ENCODE measurements at regions not wholly inside any gene's neighbourhood (a gene's known extent, or its start where the extent isn't known, plus 50 kb on each side); places are given as distances from the start of the nearest gene placed in this dataset.
"Not testable (repeated sequence)": the region's sequence is repeated elsewhere in the genome, so short reads cannot be mapped to it uniquely, and the experiment has no call there.

DNA sequence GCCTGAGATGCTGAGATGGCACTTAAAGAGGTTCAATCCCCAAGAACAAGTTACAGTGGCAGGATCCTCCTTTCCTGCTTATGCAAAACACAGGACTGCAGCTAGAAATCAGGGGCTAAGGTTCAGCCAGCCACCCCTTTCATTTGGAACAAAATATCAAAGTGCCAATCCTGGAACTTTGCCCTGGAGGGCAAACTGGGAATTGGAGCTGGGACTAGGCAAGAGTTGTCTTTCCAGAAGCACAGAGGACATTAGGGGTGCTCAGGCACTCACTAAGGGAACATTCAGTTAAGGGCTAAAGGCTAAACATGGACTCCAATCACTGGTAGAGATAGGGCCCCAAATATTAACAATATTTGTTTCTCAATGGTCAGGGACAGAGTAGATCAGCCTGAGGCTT, 237.2 kb downstream of the EMP1 start:
- DNase-seq, result no peak

DNA sequence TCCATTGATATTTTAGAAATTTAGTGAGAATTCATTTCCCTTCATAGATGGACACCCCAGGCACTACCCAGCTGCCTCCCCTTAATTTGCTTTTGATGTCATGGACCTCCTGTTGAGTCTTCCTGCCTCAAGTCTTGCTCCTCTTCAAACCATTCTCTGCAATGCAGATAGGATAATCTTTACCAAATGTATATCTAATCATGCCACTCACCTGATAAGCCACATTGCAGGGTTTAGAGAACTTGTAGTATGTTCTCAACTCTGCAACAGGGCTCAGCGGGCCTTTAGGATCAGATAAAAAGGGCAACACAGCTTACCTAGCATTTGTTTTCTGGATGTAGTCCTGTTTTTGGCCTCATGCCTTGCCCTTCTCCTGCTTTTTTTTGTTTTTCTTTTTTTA, 234.5 kb downstream of the EMP1 start:
- DNase-seq, result no peak

DNA sequence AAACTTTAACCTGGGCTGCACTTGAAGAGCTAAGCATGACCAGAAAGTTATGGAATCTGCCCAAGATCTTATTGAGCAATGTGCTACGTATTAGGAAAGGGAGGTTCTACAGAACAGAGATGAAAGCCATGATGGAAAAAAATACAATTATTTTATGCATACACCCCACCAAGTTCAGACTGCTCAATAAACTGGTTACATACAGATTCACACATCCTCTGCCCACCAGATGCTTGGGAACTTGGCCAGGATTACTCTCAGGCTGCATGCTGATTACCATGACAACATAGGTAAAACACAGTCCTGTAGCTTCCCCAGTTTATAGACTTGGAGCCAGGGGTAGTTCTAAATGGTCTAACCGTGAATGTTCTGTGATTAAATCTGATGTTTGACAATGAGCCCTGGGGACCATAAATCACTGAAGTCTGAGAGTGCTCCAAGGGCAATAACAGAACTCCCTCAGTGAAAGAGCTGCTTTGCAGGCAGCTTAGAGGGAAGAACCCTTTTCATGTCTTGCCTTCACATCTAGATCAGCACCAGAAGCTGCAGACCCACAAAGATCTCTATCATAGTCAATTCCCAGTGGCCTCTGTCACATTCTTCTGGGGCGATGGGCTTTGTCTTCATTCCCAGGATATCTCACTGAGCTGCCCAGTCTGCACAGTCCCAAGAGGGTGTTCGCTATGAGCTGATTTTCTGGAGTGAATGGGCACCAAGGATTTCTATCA, 232.2 kb downstream of the EMP1 start:
- DNase-seq, result no peak

DNA sequence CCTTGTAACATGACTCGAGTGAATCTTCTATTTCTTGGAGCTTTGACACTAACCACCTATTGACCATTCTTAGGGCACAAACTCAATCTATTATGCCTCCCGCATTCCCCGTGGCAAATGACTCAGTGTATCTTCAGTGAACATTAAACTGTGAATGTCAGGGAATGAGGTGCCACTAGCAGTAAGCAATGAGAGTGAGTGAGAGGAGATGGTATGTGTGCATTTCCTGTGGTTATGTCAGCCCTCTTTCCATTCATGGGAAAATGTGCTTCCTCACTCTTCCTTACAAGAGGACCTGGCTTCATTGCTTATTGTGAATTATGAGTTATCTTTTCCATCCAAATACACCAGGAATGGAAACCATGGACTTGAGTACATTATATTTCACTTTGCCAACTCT, 229.2 kb downstream of the EMP1 start:
- DNase-seq, result no peak

DNA sequence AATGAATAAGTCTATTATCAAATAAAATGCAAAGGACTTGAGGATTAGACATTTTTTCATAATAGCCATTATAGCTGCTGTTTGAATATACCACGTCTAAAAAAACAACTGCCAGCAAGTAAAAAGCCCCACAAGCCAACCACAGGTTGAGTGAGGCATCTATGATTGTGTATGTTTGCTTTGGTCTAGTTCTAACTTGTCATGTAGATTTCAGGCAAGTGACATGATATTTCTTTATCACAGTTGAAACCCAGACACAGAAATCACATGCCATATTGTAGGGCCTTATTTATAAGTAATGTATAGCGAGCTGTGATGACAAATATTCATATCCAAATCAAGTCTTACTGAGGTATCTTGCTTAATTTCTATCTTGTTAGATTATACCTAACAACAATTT, 225.8 kb downstream of the EMP1 start:
- DNase-seq, result no peak

DNA sequence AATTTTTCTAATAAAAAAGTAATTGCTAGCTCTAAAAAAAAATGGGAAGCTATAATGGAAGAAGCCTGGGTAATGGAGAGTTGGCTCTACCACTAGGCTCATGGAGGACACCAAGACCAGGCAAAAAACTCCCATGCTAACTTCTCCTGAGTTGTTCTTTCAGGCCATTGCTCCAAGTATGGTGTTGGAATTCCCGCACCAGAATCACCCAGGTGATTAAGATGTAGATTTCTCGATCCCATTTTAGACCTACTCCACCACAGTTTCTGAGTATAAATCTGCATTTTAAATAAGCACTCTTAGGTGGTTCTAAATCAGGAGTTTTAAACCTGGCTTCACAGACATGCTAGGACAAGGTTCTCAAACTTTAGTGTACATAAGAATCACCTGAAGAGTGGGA, 221.0 kb downstream of the EMP1 start:
- no peak for DNase-seq

DNA sequence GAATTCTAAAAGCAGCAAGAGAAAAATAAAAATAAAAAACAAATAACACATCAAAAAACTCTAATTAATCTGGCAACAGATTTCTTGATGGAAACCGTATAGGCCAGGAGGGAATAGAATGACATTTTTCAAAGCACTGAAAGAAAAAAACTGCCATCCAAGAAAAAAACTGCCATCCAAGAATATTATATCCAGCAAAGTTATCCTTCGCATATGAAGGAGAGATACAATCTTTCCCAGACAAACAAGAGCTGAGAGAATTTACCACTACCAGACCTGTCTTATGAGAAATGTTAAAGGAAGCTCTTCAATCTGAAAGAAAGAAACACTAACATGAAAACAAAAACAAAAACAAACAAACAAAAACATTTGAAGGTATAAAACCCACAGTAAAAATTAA, 214.8 kb downstream of the EMP1 start:
- no peak for DNase-seq

DNA sequence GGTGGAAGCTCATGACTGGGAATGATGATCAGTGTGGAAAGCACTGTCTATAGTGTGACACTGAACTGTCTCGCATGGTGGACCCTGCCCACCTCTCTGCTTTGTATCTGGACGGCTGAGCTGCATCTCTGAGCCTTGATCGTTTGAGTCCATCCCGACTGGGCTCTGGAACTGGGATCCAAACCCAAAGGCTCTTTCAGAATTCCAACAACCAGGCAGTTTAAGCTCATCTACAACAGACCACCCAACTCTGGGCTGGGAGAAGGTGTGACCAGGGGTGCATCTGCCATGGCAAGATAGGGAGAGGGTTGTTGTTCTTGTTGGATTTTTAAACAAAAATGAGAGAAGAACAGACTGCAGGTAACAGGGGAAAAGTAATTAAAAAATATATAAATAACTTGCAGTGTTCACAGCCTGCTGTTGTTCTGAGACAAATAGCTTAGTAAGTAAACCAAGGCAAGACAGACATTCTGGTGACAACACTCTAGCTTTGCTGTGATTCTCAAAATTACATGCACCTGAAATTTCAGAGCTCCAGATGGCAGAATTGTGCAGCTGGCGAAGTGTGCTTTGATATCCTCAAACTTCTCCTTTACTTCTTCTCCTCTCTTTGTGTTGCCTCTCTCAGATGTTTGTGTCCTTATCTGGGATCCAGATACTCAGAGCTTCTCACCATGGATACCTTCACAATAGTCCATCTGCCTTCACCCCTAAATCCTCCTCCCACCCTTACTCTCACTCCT, 209.6 kb downstream of the EMP1 start:
- DNase-seq, result no peak

DNA sequence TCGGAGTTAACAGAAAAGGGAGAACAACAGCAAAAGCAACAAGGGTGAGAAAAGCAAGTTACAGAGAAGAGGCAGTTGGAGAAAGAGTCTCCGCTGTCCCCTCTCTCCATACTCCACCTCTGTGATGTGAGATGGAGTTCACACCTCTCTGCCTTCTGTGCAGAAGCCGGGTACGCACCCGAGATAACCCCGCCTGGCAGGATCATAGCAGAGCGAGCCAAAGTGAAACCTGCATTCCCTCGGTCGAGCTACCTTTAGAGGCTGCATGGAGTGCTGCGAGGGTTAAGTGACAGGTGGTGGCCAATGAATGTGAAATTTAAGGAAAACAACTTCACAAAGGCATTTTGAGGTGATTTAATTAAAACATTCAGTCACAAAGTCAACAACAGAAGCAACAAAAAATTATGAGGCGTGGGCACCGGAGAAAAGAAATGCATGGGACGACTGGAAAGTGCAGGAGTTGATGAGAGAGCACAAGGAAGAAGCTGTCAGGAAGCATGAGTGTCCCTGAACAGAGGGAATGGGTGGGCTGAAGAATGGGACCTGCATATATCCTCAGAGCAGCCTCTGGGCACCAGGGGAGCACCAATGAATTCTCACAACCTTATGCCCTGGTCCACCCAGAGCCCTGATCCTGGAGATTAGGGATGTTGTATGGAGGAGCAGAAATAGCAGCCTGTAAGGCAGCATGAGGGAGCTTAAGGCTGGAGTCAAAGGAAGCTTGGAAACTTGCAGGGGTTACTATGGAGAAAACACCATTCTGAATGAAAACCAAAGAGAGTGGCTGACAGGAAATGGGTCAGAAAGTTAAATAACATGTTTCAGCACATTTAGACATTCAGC, 208.3 kb downstream of the EMP1 start:
- DNase-seq, result no peak

DNA sequence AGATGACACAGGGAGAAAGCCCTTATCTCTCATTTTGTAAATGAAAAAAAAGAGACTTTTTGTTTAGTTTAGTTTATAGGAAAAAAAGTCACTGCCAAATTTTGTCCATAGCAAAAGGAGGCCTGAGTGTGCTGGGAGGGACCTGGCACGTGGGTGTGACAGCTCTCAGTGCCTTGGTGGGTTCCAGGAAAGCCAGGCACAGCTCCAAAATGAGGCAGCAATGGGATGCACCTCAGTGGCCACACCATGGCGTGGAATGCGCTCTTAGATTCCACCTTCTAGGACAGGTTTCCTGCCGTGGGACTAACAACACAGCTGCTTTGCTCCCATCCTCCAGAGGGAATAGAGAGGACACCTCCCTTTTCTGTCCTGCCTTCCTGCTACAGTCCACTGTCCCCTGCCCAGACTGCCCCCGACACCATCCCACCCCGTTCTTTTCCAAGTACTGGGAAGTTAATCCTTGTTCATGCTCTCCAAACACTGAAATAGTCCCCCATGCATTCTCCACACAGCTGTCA, 207.6 kb downstream of the EMP1 start:
- no peak for DNase-seq

DNA sequence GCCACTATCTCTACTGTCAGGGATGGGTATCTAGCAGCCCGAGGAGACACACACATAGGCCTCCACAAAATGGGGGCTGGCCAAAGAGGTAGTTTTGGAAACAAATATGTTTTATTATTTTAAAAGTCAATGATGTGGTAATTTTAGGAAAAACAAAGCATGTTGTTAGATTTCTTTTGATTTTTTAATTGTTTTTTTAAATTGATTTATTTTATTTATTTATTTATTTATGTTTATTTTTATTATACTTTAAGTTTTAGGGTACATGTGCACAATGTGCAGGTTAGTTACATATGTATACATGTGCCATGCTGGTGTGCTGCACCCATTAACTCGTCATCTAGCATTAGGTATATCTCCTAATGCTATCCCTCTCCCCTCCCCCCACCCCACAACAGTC, 194.8 kb downstream of the EMP1 start:
- DNase-seq, result not testable (repeated sequence)

DNA sequence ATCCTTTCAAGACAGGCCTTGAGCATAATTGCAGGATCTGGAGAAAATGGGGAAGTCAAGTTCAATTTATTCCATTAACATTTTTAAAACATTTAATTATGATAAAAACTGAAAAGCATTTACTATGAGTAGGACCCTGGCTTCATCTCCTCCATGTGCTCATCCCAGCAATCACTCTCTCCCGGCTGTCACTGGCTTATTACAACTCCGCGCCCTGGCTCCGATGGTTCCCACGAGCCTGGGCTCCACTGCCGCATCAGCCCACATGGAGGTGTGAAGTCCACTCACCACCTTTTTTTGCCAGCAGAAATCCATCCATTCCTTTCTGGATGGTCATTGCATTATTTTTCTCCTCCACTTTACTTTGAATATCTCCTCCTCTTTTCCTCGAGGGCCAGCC, 194.4 kb downstream of the EMP1 start:
- no peak for DNase-seq

DNA sequence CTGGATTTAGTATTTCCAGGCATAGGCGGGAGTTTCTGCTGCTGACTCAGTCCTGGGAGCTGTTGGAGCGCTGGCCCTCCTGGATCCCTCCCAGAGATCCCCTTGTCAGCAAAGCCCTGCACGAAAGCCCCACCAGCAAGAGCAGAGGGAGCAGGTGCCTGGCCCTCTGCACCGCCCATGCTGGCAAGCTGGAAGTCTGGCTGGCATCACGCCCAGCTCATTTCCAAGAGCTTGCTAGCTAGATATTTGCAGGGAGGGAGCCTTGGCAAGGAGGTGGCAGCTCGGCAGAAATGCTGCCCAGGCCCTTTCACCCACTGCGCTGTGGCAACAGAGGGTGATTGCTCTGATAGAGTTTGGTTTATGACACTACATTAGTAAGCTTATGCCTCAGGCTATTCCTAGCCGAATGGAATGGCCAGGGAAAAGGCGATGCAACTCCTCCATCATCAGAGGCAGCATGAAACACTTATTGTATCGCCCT, 193.9 kb downstream of the EMP1 start:
- no peak for DNase-seq

DNA sequence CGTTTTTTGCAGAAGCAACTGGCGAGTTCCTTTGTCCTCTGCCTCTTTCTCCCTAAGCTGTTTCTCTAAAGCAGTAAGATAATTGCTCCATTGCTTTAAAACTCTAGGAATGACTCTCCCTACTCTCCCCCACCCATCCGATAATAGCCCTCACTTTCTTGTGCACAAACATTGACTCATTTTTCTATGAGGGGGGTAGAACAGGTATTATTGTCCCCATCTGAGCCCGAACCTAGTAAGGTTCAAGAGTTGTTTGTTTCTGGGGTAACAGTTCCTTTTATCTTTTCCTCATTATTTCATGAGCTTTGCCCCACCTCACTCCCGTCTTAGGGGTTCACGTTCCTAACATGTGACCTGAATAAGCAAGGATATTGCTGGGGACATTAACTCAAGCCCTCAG, 190.6 kb downstream of the EMP1 start:
- no peak for DNase-seq

DNA sequence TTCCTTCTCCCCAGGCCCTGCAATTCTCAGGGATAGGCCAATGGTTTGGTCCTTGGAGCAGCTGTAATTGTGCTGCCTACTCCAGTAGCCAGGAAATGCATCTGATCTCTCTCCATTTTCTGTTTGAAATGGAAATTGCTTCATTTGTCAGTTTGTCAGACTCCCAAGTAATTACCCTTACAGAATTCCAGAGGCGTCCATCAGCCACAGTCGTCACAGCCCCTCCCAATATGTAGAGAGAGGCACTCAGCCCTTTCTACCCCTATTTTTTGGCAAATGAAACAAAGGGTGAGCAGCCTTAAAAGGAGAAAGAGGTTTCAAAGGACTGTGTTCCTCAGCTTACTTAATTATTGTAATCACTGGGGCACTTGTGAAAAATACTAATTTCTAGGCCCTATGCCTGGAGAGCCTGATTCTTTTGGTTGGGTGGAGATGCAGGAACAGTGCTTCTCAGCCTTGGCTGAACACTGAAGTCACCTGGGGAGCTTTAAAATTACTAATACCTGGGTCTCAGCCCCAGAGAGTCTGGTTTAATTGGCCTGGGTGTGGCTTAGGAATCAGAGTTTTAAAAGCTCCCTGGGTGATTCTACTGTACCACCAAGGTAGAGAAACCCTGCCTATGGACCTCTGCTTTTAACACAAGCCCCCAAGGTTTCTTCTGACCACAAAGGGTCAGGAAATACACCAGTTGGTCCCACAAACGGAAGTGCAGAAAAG, 190.0 kb downstream of the EMP1 start:
- no peak for DNase-seq

DNA sequence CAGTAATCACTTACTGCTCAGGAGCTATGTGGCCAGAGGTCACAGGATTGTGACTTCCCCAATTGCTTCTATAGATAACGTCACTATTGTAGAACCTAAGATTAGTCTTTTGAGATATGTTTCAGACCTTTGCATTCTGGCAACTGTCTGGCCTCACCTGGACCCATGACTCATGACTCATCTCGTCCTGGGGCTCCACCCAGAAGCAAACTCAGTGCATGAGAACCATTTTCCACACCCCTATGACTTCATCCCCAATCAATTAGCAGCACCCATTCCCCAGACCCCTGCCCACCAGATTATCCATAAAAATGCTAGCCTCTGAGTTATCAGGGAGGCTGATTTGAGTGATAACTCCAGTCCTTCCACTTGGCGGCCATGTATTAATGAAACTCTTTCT, 186.9 kb downstream of the EMP1 start:
- DNase-seq, result no peak

DNA sequence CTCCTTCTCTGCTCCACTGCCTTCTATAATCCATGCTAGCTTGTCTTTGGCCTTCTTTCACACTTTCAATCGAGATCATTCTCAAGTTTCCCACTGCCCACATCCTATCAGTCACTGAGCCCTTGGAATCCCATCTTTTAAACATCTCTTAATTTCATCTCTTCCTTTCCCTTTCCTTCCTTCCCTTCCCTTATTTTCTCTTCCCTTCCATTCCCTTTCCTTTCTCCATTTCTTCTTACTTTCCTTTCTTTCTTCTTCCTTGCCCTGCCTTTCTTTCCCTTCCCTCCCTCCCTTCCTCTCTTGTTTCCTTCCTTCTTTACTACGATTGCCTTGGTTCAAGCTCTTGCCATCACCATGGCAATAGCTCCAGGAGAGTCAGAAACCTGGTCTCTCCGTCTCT, 183.8 kb downstream of the EMP1 start:
- DNase-seq, result no peak

DNA sequence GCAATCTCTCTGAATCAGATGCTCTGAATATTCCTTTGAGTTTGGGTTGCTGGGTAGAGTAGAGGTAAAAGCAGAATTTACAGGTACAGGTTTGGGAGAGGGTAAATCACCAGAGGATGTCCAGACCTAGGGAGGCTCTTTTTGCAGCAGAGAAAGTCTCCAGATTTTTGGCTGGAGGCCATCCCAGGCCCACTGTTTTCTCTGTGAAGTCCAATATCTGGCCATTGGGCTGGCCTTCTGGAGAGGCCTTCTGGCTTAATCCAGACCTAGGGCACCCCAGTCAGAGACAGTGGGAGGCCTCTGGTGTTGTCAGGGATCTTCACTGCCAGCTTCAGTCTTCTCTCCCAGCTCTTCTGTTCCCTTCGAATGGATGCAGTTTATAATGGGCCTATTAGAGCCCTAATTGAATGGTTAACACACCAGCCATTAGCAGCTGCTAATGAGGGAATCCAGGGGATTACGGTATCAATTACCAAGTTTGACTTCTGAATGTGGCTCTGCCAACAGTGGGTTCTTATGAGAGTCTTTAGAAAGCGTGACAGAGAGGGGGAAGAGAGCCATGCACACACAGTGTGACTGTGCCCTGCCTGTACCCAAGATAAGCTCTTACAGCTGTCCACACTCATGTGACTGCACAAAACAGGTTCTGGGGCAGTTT, 183.1 kb downstream of the EMP1 start:
- no peak for DNase-seq

DNA sequence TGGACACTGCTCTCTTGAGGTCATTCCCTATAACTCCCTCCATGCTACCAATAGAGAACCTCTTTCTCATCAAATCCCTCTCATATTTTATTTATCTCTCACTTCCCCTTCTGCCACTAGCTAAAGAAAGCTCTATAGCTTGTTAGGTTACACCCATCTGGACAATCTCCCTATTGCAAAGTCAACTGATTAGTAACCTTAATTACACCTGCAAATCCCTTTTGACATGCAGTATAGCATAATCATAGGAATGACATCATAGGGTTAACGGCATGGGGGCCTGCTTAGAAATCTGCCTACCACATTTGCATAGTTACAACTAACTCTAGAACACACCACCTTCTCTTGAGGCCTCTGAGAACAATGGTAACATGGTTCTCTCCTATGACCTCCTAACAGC, 181.2 kb downstream of the EMP1 start:
- DNase-seq, result no peak

DNA sequence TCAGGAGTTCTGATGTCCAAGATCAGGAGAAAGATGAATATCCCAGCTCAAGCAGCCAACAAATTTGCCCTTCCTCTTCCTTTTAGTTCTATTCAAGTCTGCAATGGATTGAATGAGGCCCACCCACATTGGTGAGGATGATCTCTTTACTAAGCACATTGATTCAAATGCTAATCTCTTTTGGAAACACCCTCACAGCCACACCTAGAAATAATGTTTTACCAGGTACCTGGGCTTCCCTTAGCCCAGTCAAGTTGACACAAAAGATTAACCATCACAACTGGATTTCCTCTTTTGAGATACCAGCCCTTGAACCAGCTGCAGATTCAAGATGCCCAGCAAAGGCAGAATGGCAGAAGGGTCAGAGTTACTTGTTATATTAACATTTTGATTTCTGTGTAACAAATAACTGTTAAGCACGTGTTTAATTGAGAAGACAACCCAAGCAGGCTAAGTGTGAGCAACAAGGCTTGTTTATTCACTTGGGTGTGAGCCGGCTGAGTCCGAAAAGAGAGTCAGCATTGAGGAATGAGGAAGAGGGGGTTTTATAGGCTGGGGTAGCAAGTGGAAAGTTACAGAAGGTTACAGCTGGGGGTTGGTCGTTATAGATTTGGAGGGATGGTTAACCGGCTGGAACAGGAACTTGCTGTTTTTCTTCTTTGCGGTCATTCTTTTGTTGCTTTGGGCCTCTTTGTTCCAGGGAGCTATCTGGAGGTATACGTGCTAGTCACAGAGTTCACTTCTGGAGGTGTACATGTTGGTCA, 180.3 kb downstream of the EMP1 start:
- DNase-seq, result no peak

All from T-helper 1 cell (primary cell).